ENCODE measurements at regions not wholly inside any gene's neighbourhood (a gene's known extent, or its start where the extent isn't known, plus 50 kb on each side); places are given as distances from the start of the nearest gene placed in this dataset.

GRCh38 chr3:159137949-159138348, 336.1 kb downstream of the MFSD1 start:
- no peak for DNase-seq

- no peak for DNase-seq
Measured at GRCh38 chr3:159139326-159139725, 337.5 kb downstream of the MFSD1 start.

- DNase-seq = no peak
Measured at GRCh38 chr3:159144472-159144871, 342.6 kb downstream of the MFSD1 start.

GRCh38 chr3:159144891-159145290, 343.0 kb downstream of the MFSD1 start:
- DNase-seq = no peak

- DNase-seq = no peak
Measured at GRCh38 chr3:159146392-159146791, 344.5 kb downstream of the MFSD1 start.

- DNase-seq = no peak
Measured at GRCh38 chr3:159146856-159147435, 345.1 kb downstream of the MFSD1 start.

- no peak for DNase-seq
Measured at GRCh38 chr3:159147813-159148212, 346.0 kb downstream of the MFSD1 start.

- DNase-seq = no peak
Measured at GRCh38 chr3:159148466-159148865, 346.6 kb downstream of the MFSD1 start.

GRCh38 chr3:159149131-159149530, 347.3 kb downstream of the MFSD1 start:
- no peak for DNase-seq

- no peak for DNase-seq
Measured at GRCh38 chr3:159149633-159150032, 347.8 kb downstream of the MFSD1 start.

GRCh38 chr3:159150180-159150579, 348.3 kb downstream of the MFSD1 start:
- no peak for DNase-seq

GRCh38 chr3:159151130-159151529, 349.3 kb downstream of the MFSD1 start:
- no peak for DNase-seq

GRCh38 chr3:159157275-159157674, 355.4 kb downstream of the MFSD1 start:
- no peak for DNase-seq

- DNase-seq = no peak
Measured at GRCh38 chr3:159158213-159158612, 356.4 kb downstream of the MFSD1 start.

GRCh38 chr3:159158801-159159200, 356.9 kb downstream of the MFSD1 start:
- no peak for DNase-seq

GRCh38 chr3:159159546-159159945, 357.7 kb downstream of the MFSD1 start:
- DNase-seq = no peak

GRCh38 chr3:159163656-159164055, 361.8 kb downstream of the MFSD1 start:
- no peak for DNase-seq

- DNase-seq = no peak
Measured at GRCh38 chr3:159165961-159166360, 364.1 kb downstream of the MFSD1 start.

GRCh38 chr3:159166899-159167586, 365.2 kb downstream of the MFSD1 start:
- DNase-seq = no peak

- no peak for DNase-seq
Measured at GRCh38 chr3:159168788-159169187, 366.9 kb downstream of the MFSD1 start.

- DNase-seq = no peak
Measured at GRCh38 chr3:159169828-159170227, 368.0 kb downstream of the MFSD1 start.

- DNase-seq = no peak
Measured at GRCh38 chr3:159170436-159171003, 368.7 kb downstream of the MFSD1 start.

- no peak for DNase-seq
Measured at GRCh38 chr3:159171333-159171732, 369.5 kb downstream of the MFSD1 start.

- no peak for DNase-seq
Measured at GRCh38 chr3:159172473-159172872, 370.6 kb downstream of the MFSD1 start.

Measured in GF-D8 (cell line).